Ectodermal cell (in vitro differentiated cells): ENCODE measurements at regions not wholly inside any gene's neighbourhood (a gene's known extent, or its start where the extent isn't known, plus 50 kb on each side); places are given as distances from the start of the nearest gene placed in this dataset.

Source experiments
- H3K27ac ChIP-seq: 2 replicates; pipeline ENCODE4 v1.7.0; 2013; ENCODE audit warnings: mild to moderate bottlenecking, low read depth, low read length; ENCODE audit not compliant: insufficient read depth, poor library complexity, severe bottlenecking
- H3K27me3 ChIP-seq: 2 replicates; pipeline ENCODE4 v1.7.0; 2013; ENCODE audit warnings: mild to moderate bottlenecking, low read length; ENCODE audit not compliant: insufficient read depth, control insufficient read depth, poor library complexity, severe bottlenecking
- H3K36me3 ChIP-seq: one replicate; pipeline ENCODE4 v1.7.0; 2013; ENCODE audit warnings: low read length; ENCODE audit not compliant: control insufficient read depth, insufficient read depth
- H3K4me1 ChIP-seq: one replicate; pipeline ENCODE4 v1.7.0; 2013; ENCODE audit warnings: low read length; ENCODE audit not compliant: control insufficient read depth, insufficient read depth
- H3K4me3 ChIP-seq: 2 replicates; pipeline ENCODE4 v1.7.0; 2013; ENCODE audit warnings: low read depth, low read length, control low read depth; ENCODE audit not compliant: insufficient read depth
- H3K9me3 ChIP-seq: 2 replicates; pipeline ENCODE4 v1.7.0; 2013; ENCODE audit warnings: mild to moderate bottlenecking, low read length, moderate library complexity; ENCODE audit not compliant: control insufficient read depth
- WGBS, 2 experiments: methylation state at CpG; one replicate each; pipeline ENCODE4 v1.1.7; 2013; ENCODE audit warnings: missing lambda C conversion rate in 2 of 2; 5-methylcytosine and 5-hydroxymethylcytosine counted together

DNA sequence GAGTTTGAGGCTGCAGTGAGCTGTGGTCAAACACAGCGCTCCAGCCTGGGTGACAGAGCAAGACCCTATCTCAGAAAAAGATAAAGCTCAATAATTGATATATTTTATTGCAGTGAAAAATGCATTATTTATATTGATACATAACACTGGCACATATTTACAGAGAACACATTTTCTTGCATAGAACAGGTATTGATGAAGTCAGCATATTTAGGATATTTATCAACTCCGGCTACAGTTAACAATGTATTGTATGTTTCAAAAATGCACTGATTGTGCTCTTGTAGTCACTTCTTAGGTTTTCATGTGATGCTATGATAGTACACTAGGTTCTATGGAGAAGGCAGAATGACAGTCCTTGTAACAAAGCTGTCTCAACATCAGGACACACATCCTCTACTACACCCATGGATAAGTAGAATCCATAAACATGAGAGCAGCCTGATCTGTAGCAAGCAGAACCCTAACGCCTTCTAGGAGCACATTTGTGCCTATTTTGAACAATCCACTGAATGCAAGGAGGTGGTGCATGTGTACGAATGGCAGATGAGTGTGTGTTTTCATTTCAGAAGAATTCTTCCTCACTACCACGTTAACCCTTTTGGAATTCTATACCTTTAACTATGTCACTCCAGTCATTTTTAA lies 586.1 kb upstream of the CELF2 start:
- Histone ChIP-seq H3K36me3 (no peaks in the 10 kb centered on the region), H3K27ac (no peak overlapping the region), H3K4me3 (no peak overlapping the region), H3K4me1 (no peaks in the 10 kb centered on the region), H3K27me3 (no peaks in the 10 kb centered on the region), H3K9me3 (no peaks in the 10 kb centered on the region)
- WGBS, 2 experiments = 93 to 99% methylated on average over 5 of the region's 5 CpGs

DNA sequence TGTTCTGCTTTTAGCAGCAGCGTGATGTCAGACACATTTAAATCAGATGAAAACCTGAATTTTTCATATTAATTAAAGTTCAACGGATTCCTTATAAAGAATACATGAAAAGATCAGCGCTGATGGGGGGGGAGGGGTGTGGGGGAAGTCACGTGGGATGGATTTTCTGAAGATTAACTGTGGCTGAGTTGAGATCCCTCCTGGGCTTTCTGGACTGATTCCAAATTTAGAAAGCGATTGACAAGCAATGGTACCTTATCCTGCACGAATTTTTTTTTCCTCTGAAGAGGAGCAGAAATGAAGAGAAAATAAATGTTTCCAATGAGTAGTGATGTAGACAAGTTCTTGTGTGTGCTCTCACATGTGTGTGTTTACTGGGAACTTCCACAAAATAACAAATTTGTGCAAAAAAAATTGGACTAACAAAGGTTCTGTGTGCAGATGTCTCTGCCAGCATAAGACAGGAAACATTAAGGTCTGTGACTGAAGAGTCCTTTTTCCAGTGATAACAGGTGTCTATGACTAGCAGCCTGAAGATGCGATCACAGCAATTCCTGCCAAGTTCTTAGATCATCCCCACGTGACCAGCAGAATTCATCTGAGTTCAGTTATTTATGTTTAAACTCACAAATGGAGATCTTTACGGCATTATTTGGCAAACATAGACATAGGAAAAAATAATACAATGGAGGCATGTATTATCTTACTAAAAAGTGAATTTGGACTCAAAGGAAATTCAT lies 585.2 kb upstream of the CELF2 start:
- Histone ChIP-seq H3K4me1 (no peaks in the 10 kb centered on the region), H3K27me3 (no peaks in the 10 kb centered on the region), H3K36me3 (no peaks in the 10 kb centered on the region), H3K27ac (no peak overlapping the region), H3K4me3 (no peak overlapping the region), H3K9me3 (no peaks in the 10 kb centered on the region)
- 93 to 96% methylated on average over 8 to 9 of the region's 9 CpGs for WGBS, 2 experiments

GRCh38 chr10:10434312-10434711 lies 583.4 kb upstream of the CELF2 start:
- Histone ChIP-seq H3K27me3 (no peaks in the 10 kb centered on the region), H3K36me3 (no peaks in the 10 kb centered on the region), H3K4me1 (no peaks in the 10 kb centered on the region), H3K9me3 (no peaks in the 10 kb centered on the region), H3K4me3 (no peak overlapping the region), H3K27ac (no peak overlapping the region)
- 93 to 94% methylated on average over 3 to 4 of the region's 4 CpGs for WGBS, 2 experiments

DNA sequence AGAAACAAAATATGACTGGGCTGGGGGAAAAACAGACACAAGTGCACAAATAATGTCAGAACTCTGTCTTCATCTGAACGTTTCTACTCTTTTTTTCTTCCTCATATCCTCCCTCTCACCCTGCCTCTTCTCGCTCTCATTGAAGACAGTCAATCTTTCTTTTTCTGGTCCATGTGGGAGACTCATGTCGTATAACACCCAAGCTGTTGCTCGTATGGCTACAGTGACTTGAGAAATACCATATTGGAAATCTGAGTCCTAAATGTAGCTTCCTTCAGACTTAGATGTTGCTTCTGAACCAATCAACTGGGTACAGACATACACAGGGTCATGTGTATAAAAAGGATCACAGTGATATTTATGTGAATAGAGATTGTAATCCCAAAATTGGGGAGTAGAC lies 579.8 kb upstream of the CELF2 start:
- no peaks in the 10 kb centered on the region for H3K9me3 ChIP-seq
- no peak overlapping the region for H3K27ac ChIP-seq
- H3K4me3 ChIP-seq = no peak overlapping the region
- H3K27me3 ChIP-seq = no peaks in the 10 kb centered on the region
- WGBS, 2 experiments = 93 to 96% methylated on average over 4 of the region's 4 CpGs
- H3K4me1 ChIP-seq = no peaks in the 10 kb centered on the region
- H3K36me3 ChIP-seq = no peaks in the 10 kb centered on the region

DNA sequence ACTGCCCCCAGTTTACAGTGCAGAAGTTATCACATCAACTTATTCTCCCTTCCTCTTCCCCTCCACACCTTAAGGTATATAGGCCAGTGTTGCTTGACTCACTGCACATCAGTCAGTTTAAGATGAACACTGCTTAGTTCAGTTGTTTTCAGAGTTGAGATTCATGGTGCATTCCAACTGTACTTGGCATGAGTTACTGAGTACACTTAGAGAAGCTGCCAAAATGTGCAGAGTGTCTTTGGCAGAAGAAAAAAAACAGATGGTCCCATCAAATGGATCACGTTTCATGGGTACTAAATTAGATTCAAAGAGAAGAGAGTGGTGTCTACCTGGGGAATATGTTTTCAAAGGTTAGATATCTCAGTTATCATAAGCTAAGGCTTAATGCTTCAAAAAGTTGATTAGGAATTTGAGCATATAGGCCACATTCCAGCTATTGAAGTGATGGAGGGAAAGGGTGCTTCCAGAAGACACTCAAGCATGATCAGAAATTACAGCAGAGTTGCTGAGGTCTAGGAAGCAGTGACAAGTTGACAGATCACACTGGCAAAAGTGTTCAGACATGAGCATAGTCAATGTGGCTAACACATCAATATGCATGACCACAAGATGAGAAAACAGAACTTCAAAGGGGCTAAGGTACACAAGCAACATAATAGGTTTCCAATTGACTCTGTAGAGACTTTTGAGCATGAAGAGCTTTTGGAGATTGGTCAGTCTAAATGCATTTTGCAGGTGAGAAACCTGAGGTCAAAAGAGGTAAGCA lies 579.2 kb upstream of the CELF2 start:
- WGBS, 2 experiments = 86 to 88% methylated on average over 1 of the region's 1 CpG
- Histone ChIP-seq H3K27me3 (no peaks in the 10 kb centered on the region), H3K36me3 (no peaks in the 10 kb centered on the region), H3K27ac (no peak overlapping the region), H3K4me3 (no peak overlapping the region), H3K9me3 (no peaks in the 10 kb centered on the region), H3K4me1 (no peaks in the 10 kb centered on the region)

- no peak overlapping the region for H3K4me3 ChIP-seq
- H3K27ac ChIP-seq = no peak overlapping the region
- H3K36me3 ChIP-seq = no peaks in the 10 kb centered on the region
- no peaks in the 10 kb centered on the region for H3K4me1 ChIP-seq
- H3K27me3 ChIP-seq = no peaks in the 10 kb centered on the region
- WGBS, 2 experiments = 92 to 100% methylated on average over 2 of the region's 2 CpGs
- no peaks in the 10 kb centered on the region for H3K9me3 ChIP-seq
These were observed 560.8 kb upstream of the CELF2 start for GRCh38 chr10:10456856-10457255.

DNA sequence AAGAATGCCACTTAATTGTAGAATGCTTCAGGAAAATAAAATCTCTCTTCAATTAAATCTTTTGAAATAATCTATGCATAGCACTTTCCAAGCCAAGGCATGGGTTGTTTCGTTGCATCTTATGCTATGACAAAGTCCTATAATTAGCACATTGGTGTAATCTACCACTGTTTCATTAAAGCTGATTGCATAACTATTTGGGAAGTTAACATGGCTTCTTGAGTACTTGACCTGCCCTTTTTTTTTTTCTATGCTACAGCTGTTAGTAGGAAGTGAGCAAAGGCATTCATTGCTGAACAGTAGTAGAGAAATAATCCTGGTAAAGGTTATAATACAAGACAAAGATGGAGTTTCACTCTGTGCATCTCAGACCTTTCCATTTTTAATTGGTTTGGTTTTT lies 557.2 kb upstream of the CELF2 start:
- no peak overlapping the region for H3K4me3 ChIP-seq
- no peaks in the 10 kb centered on the region for H3K27me3 ChIP-seq
- 100% methylated on average over 1 of the region's 1 CpG for WGBS, 2 experiments
- no peaks in the 10 kb centered on the region for H3K36me3 ChIP-seq
- no peaks in the 10 kb centered on the region for H3K9me3 ChIP-seq
- H3K27ac ChIP-seq = no peak overlapping the region
- H3K4me1 ChIP-seq = peaks cover 3% of the 10 kb centered on the region

DNA sequence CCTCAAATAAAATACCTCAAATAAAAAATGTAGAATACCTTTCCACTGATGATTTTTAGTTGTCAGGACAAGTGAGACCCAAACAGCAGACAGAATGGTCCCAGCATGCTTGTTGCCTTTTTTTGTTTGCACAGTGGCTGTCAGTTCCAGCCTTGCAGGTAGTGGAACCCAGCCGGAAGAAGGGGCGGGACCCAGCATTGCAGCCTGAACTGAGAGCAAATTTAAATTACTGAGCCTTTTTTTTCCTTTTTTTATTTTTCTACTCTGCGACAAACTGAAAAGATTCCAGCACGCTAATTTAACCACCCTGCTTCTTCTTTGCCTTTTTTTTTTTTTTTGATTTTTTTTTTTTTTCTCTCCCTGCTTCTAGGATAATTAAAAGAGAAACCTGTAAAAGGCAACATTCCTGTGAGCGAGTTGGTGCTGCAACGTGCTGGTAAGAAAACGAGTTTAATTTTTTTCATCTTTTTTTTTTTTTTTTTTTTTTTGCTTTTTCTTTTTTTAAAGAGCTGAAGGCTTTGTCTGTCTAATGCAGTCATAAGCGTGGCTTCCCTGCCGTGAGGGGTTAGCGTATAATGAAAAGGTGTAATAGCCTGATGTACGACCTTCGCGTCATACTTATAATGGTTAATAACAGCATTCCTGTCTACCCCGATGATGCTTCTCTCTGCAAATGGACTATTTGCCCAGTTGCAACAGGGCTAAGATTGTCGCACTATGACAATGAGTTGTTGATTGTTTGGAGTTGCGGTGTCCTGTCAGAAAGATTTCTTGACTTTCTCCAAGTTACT lies 555.3 kb upstream of the CELF2 start:
- peaks cover 3% of the 10 kb centered on the region for H3K4me1 ChIP-seq
- H3K27ac ChIP-seq = no peak overlapping the region
- no peaks in the 10 kb centered on the region for H3K36me3 ChIP-seq
- H3K4me3 ChIP-seq = no peak overlapping the region
- H3K27me3 ChIP-seq = no peaks in the 10 kb centered on the region
- no peaks in the 10 kb centered on the region for H3K9me3 ChIP-seq
- WGBS, 2 experiments = 87 to 90% methylated on average over 13 to 16 of the region's 16 CpGs

DNA sequence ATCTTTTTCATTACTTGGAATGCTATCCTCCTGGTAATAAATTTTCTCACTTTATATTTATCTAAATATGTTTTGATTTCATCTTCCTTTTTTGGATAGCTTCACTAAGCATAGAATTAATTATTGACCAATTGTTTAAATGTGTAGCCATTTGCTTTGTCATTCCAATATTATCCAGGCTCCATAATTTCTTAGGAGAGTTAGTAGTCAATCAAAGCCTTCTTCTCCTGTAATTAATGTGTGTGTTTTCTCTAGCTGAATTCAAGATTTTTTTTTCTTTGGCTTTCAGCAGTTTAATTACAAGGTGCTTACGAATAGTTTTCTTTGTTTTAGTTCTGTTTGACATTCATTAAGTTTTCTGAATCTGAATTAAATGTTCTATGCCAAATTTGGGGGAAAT lies 545.9 kb upstream of the CELF2 start:
- 83 to 93% methylated on average over 1 of the region's 1 CpG for WGBS, 2 experiments
- no peak overlapping the region for H3K4me3 ChIP-seq
- no peaks in the 10 kb centered on the region for H3K4me1 ChIP-seq
- peaks cover 2% of the 10 kb centered on the region for H3K9me3 ChIP-seq
- H3K27me3 ChIP-seq = no peaks in the 10 kb centered on the region
- H3K27ac ChIP-seq = no peak overlapping the region
- no peaks in the 10 kb centered on the region for H3K36me3 ChIP-seq

DNA sequence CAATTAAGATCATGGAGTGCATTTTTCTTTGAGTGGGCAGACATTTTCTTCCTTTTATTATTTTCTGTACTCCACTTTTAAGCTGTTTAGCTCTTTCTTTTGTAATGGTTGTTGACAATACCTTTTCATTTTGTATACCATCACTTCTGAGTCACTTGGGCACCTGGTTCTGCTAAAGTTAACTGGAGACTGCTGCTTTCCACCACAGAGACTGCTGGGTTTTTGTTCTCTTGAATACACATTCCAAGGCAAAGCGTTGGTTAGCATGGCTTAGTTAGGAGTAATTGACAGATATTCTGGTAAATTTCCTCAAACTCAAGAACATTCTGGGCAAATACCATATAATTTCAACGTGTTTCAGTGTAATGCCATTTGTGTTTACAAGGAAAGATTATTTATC lies 541.9 kb upstream of the CELF2 start:
- H3K9me3 ChIP-seq = peaks cover 2% of the 10 kb centered on the region
- no peak overlapping the region for H3K27ac ChIP-seq

More for the DNA sequence above, 541.9 kb upstream of the CELF2 start:
- Histone ChIP-seq H3K27me3 (no peaks in the 10 kb centered on the region), H3K4me1 (no peaks in the 10 kb centered on the region), H3K36me3 (no peaks in the 10 kb centered on the region), H3K4me3 (no peak overlapping the region)
- WGBS, 2 experiments = no CpG with 5 or more reads among the region's 2 CpGs
